GM23338 (cell line): ENCODE measurements at regions not wholly inside any gene's neighbourhood (a gene's known extent, or its start where the extent isn't known, plus 50 kb on each side); places are given as distances from the start of the nearest gene placed in this dataset.

ENCODE experiments used
- ATAC-seq: fragments of 200-7000 bp; cut with Tn5 transposase; 3 replicates; pipeline ENCODE4 v1.9.1; 2020
- DNase-seq: peaks from one replicate; pipeline ENCODE4 v3.0.0-alpha.2; 2015; ENCODE audit warnings: low spot score
- H2AFZ ChIP-seq: fragments of 200-600 bp; sonication (generic); 2 replicates; pipeline ENCODE4 v1.8.0; 2016; ENCODE audit warnings: antibody characterized with exemption, mild to moderate bottlenecking, moderate library complexity
- H3F3A ChIP-seq: fragments of 200-600 bp; sonication (generic); replicated peaks from 2 replicates; pipeline ENCODE4 v1.8.0; 2017; ENCODE audit warnings: antibody characterized with exemption, mixed run types, low read depth
- H3K27ac ChIP-seq: fragments of 200-600 bp; sonication (generic); 2 replicates; pipeline ENCODE4 v1.6.1; 2016; ENCODE audit warnings: low read depth
- H3K27me3 ChIP-seq: fragments of 200-600 bp; sonication (generic); 2 replicates; pipeline ENCODE4 v1.8.0; 2016; ENCODE audit warnings: mild to moderate bottlenecking, mixed run types, moderate library complexity; ENCODE audit not compliant: insufficient read depth
- H3K36me3 ChIP-seq: fragments of 200-600 bp; sonication (generic); 2 replicates; pipeline ENCODE4 v1.8.0; 2016; ENCODE audit warnings: mild to moderate bottlenecking; ENCODE audit not compliant: insufficient read depth
- H3K4me1 ChIP-seq: fragments of 200-600 bp; sonication (generic); 2 replicates; pipeline ENCODE4 v1.8.0; 2016; ENCODE audit warnings: mild to moderate bottlenecking, moderate library complexity; ENCODE audit not compliant: insufficient read depth
- H3K4me2 ChIP-seq: fragments of 200-600 bp; sonication (generic); 2 replicates; pipeline ENCODE4 v1.7.1; 2017; ENCODE audit warnings: mixed run types
- H3K4me3 ChIP-seq: fragments of 200-600 bp; sonication (generic); 2 replicates; pipeline ENCODE4 v1.6.1; 2016; ENCODE audit warnings: mixed run types
- H3K79me2 ChIP-seq: fragments of 200-600 bp; sonication (generic); replicated peaks from 2 replicates; pipeline ENCODE4 v1.8.0; 2017; ENCODE audit warnings: mild to moderate bottlenecking; ENCODE audit not compliant: insufficient read depth
- H3K9me2 ChIP-seq: fragments of 200-600 bp; sonication (generic); 2 replicates; pipeline ENCODE4 v1.8.0; 2017; ENCODE audit not compliant: insufficient read depth
- H4K20me1 ChIP-seq: fragments of 200-600 bp; sonication (generic); replicated peaks from 2 replicates; pipeline ENCODE4 v1.8.0; 2017; ENCODE audit warnings: mild to moderate bottlenecking; ENCODE audit not compliant: insufficient read depth
- H3K27ac Mint-ChIP-seq: 2 replicates; pipeline ENCODE4 v1.8.0; 2020; ENCODE audit warnings: inconsistent platforms, mild to moderate bottlenecking, moderate library complexity, mixed read lengths
- H3K27me3 Mint-ChIP-seq: 3 replicates; pipeline ENCODE4 v1.8.0; 2022; ENCODE audit warnings: low read depth, mild to moderate bottlenecking, moderate library complexity, mixed read lengths, inconsistent platforms; ENCODE audit not compliant: insufficient read depth, poor library complexity
- H3K36me3 Mint-ChIP-seq: 3 replicates; pipeline ENCODE4 v1.8.0; 2021; ENCODE audit warnings: low read depth, mild to moderate bottlenecking, inconsistent platforms, moderate library complexity, mixed read lengths
- H3K4me1 Mint-ChIP-seq: 3 replicates; pipeline ENCODE4 v1.8.0; 2020; ENCODE audit warnings: mild to moderate bottlenecking, inconsistent platforms, mixed read lengths
- H3K4me3 Mint-ChIP-seq: 3 replicates; pipeline ENCODE4 v1.8.0; 2021; ENCODE audit warnings: moderate library complexity, mild to moderate bottlenecking, inconsistent platforms, mixed read lengths
- H3K9me3 Mint-ChIP-seq: 3 replicates; pipeline ENCODE4 v1.8.0; 2020; ENCODE audit warnings: moderate library complexity, mild to moderate bottlenecking, inconsistent platforms, mixed read lengths
- CREB1 ChIP-seq: fragments of 250-450 bp; sonication (Bioruptor Pico); IDR thresholded peaks from 2 replicates; pipeline ENCODE4 v1.5.0; 2020; ENCODE audit warnings: low read depth, mild to moderate bottlenecking, moderate library complexity
- CTCF ChIP-seq, 2 experiments: fragments of 200-600 bp in 1 of 2; sonication (generic) in 1 of 2; conservative IDR thresholded peaks; 2 replicates each; pipeline versions ENCODE4 v1.5.1 to v1.6.1; 2016 to 2017; ENCODE audit warnings: antibody characterized with exemption in 2 of 2, low read depth in 2 of 2, mild to moderate bottlenecking in 2 of 2, moderate library complexity in 1 of 2
- ETS1 ChIP-seq: IDR thresholded peaks from 2 replicates; pipeline ENCODE4 v1.6.1; 2016; ENCODE audit warnings: antibody characterized with exemption
- EZH2 ChIP-seq: fragments of 200-600 bp; sonication (generic); IDR thresholded peaks from one replicate; pipeline ENCODE4 v1.8.0; 2017; ENCODE audit warnings: antibody characterized with exemption, mild to moderate bottlenecking, low read depth; ENCODE audit not compliant: unreplicated experiment
- EZH2phosphoT487 ChIP-seq: fragments of 200-600 bp; sonication (generic); IDR thresholded peaks from one replicate; pipeline ENCODE4 v1.8.1; 2018; ENCODE audit warnings: antibody characterized with exemption; ENCODE audit not compliant: unreplicated experiment
- JUNB ChIP-seq: IDR thresholded peaks from one replicate; pipeline ENCODE4 v1.6.1; 2016; ENCODE audit warnings: antibody characterized with exemption; ENCODE audit not compliant: unreplicated experiment
- NANOG ChIP-seq: IDR thresholded peaks from 2 replicates; pipeline ENCODE4 v1.6.1; 2016; ENCODE audit warnings: antibody characterized with exemption, borderline replicate concordance
- POLR2AphosphoS5 ChIP-seq: IDR thresholded peaks from 2 replicates; pipeline ENCODE4 v1.6.1; 2016; ENCODE audit warnings: antibody characterized with exemption, low read depth
- REST ChIP-seq: IDR thresholded peaks from one replicate; pipeline ENCODE4 v1.6.1; 2018; ENCODE audit warnings: antibody characterized with exemption; ENCODE audit not compliant: unreplicated experiment
- STAT1 ChIP-seq: IDR thresholded peaks from one replicate; pipeline ENCODE4 v1.6.1; 2016; ENCODE audit warnings: antibody characterized with exemption; ENCODE audit not compliant: unreplicated experiment
- ZNF114 ChIP-seq: fragments of 250-450 bp; sonication (Bioruptor Pico); IDR thresholded peaks from 2 replicates; pipeline ENCODE4 v1.5.0; 2020; ENCODE audit warnings: mild to moderate bottlenecking, moderate library complexity
- ZNF331 ChIP-seq: fragments of 250-450 bp; sonication (Bioruptor Pico); IDR thresholded peaks from 2 replicates; pipeline ENCODE4 v1.5.0; 2020; ENCODE audit warnings: low read depth, mild to moderate bottlenecking, moderate library complexity
- ZNF462 ChIP-seq: fragments of 250-450 bp; sonication (Bioruptor Pico); IDR thresholded peaks from 2 replicates; pipeline ENCODE4 v1.5.0; 2020; ENCODE audit warnings: mild to moderate bottlenecking, moderate library complexity

DNA sequence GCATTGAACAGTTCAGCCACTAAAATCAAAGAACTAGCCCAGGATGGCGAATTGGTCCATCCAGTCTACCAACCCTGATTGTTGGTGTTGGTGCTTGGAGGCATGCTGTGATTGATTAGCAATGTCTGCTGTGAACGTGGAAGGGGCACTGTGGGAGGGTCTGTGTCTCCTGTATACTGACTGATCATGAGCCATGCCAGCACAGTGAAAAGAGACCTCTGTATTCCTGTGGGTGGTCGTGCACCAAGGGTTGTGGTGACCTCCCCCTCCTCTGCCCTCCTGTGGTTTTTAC lies 63.0 kb upstream of the DLK1 start (continued):
- TF ChIP-seq STAT1, result no peak

- ATAC-seq (no peak), DNase-seq (no peak)
- Mint-ChIP-seq H3K4me3 (no peak overlapping the region), H3K36me3 (no peaks in the 10 kb centered on the region), H3K9me3 (no peaks in the 10 kb centered on the region), H3K27me3 (no peaks in the 10 kb centered on the region), H3K27ac (no peak overlapping the region), H3K4me1 (peaks cover 6% of the 10 kb centered on the region)
- H4K20me1 ChIP-seq, result no peaks in the 10 kb centered on the region
- H3K4me3 ChIP-seq, result no peak overlapping the region
- TF ChIP-seq EZH2 (no peak), ZNF114 (CRISPR knock-in tag) (no peak), CREB1 (CRISPR knock-in tag) (no peak), ETS1 (no peak), ZNF462 (CRISPR knock-in tag) (no peak), STAT1 (no peak), NANOG (no peak), JUNB (no peak), EZH2phosphoT487 (no peak), REST (no peak), CTCF (conservative IDR thresholded peaks at IDR 0.05; ENCODE audit: low read depth in 2 of 2) (no peak), POLR2AphosphoS5 (no peak), ZNF331 (CRISPR knock-in tag) (no peak)
- no peak overlapping the region for H3K4me2 ChIP-seq
- no peak overlapping the region for H3K27ac ChIP-seq
- no peaks in the 10 kb centered on the region for H3K36me3 ChIP-seq
- no peak overlapping the region for H2AFZ ChIP-seq
- H3K9me2 ChIP-seq, result no peaks in the 10 kb centered on the region
- no peaks in the 10 kb centered on the region for H3F3A ChIP-seq
- H3K27me3 ChIP-seq, result no peaks in the 10 kb centered on the region
- no peaks in the 10 kb centered on the region for H3K4me1 ChIP-seq
- no peaks in the 10 kb centered on the region for H3K79me2 ChIP-seq
Observed at GRCh38 chr14:100664231-100664630, 62.5 kb upstream of the DLK1 start.
